CD14-positive monocyte (primary cell): ENCODE measurements at regions not wholly inside any gene's neighbourhood (a gene's known extent, or its start where the extent isn't known, plus 50 kb on each side); places are given as distances from the start of the nearest gene placed in this dataset.

Experiments
- DNase-seq, 3 donors: peaks; one replicate each; pipeline ENCODE4 v3.0.0-alpha.2; 2011 to 2022
- H2AFZ ChIP-seq: 2 replicates; pipeline ENCODE4 v1.6.0; 2012; ENCODE audit warnings: mild to moderate bottlenecking, low read depth, low read length, inconsistent platforms; ENCODE audit not compliant: insufficient read depth, poor library complexity, severe bottlenecking
- H3K27ac ChIP-seq, 2 donors: 1 replicate in 1 of 2; 2 replicates in 1 of 2; pipeline ENCODE4 v1.5.1; 2012 to 2013; ENCODE audit warnings: low read length in 2 of 2, control low read depth in 1 of 2, inconsistent platforms in 1 of 2, low read depth in 1 of 2, mild to moderate bottlenecking in 1 of 2
- H3K27me3 ChIP-seq, 2 donors: one replicate each; pipeline versions ENCODE4 v1.6.0 to v1.6.1; 2011 to 2013; ENCODE audit warnings: low read length in 2 of 2; ENCODE audit not compliant: control insufficient read depth in 2 of 2, insufficient read depth in 2 of 2
- H3K36me3 ChIP-seq, 2 donors: replicated peaks in 1 of 2; 1 replicate in 1 of 2; 2 replicates in 1 of 2; pipeline versions ENCODE4 v1.5.1 to v1.6.1; 2012 to 2013; ENCODE audit warnings: low read length in 2 of 2, control low read depth in 1 of 2, inconsistent platforms in 1 of 2, mild to moderate bottlenecking in 1 of 2; ENCODE audit not compliant: insufficient read depth in 2 of 2, control insufficient read depth in 1 of 2
- H3K4me1 ChIP-seq, 2 donors: 1 replicate in 1 of 2; 2 replicates in 1 of 2; pipeline versions ENCODE4 v1.5.1 to v1.6.1; 2012 to 2013; ENCODE audit warnings: low read length in 2 of 2, control low read depth in 1 of 2, inconsistent platforms in 1 of 2, mild to moderate bottlenecking in 1 of 2, moderate library complexity in 1 of 2; ENCODE audit not compliant: insufficient read depth in 2 of 2, control insufficient read depth in 1 of 2
- H3K4me2 ChIP-seq: replicated peaks from 2 replicates; pipeline ENCODE3; 2012; ENCODE audit warnings: low read length, moderate library complexity, mild to moderate bottlenecking; ENCODE audit not compliant: poor library complexity, severe bottlenecking; ENCODE audit errors: extremely low read depth
- H3K4me3 ChIP-seq, 3 experiments: fragments of 200-600 bp in 1 of 3; sonication (generic) in 1 of 3; replicated peaks in 1 of 3; 1 replicate in 2 of 3; 2 replicates in 1 of 3; pipeline ENCODE4 v1.5.1; 2011 to 2013; ENCODE audit warnings: low read length in 3 of 3, mild to moderate bottlenecking in 3 of 3, control low read depth in 2 of 3, low read depth in 2 of 3, inconsistent platforms in 1 of 3, moderate library complexity in 1 of 3
- H3K79me2 ChIP-seq: 2 replicates; pipeline ENCODE4 v1.6.0; 2012; ENCODE audit warnings: mild to moderate bottlenecking, control low read depth, inconsistent platforms, low read length, moderate library complexity; ENCODE audit not compliant: insufficient read depth
- H3K9ac ChIP-seq: 2 replicates; pipeline ENCODE4 v1.6.0; 2017; ENCODE audit warnings: low read length, mild to moderate bottlenecking; ENCODE audit not compliant: insufficient read depth, poor library complexity, severe bottlenecking
- H3K9me3 ChIP-seq, 2 donors: replicated peaks in 1 of 2; 1 replicate in 1 of 2; 2 replicates in 1 of 2; pipeline versions ENCODE4 v1.5.1 to v1.6.1; 2012 to 2013; ENCODE audit warnings: low read length in 2 of 2, control low read depth in 1 of 2; ENCODE audit not compliant: control insufficient read depth in 1 of 2, insufficient read depth in 1 of 2
- H4K20me1 ChIP-seq: 2 replicates; pipeline ENCODE4 v1.6.0; 2012; ENCODE audit warnings: mild to moderate bottlenecking, low read length, control low read depth, moderate library complexity; ENCODE audit not compliant: insufficient read depth
- H3K27ac Mint-ChIP-seq, 7 donors: one replicate each; pipeline ENCODE4 v1.8.0; 2020; ENCODE audit warnings: mild to moderate bottlenecking in 7 of 7, mixed read lengths in 7 of 7, moderate library complexity in 6 of 7, inconsistent platforms in 2 of 7
- H3K27me3 Mint-ChIP-seq, 3 donors: one replicate each; pipeline ENCODE4 v1.8.0; 2021 to 2022; ENCODE audit warnings: low read depth in 3 of 3, mild to moderate bottlenecking in 3 of 3, mixed read lengths in 3 of 3, moderate library complexity in 3 of 3, inconsistent platforms in 1 of 3
- H3K36me3 Mint-ChIP-seq, 2 donors: one replicate each; pipeline ENCODE4 v1.8.0; 2020; ENCODE audit warnings: mixed read lengths in 2 of 2, inconsistent platforms in 1 of 2, mild to moderate bottlenecking in 1 of 2
- H3K4me1 Mint-ChIP-seq: one replicate; pipeline ENCODE4 v1.8.0; 2020; ENCODE audit warnings: mild to moderate bottlenecking, mixed read lengths
- H3K4me3 Mint-ChIP-seq, 2 donors: one replicate each; pipeline ENCODE4 v1.8.0; 2020; ENCODE audit warnings: mild to moderate bottlenecking in 2 of 2, mixed read lengths in 2 of 2, moderate library complexity in 1 of 2
- H3K9me3 Mint-ChIP-seq, 7 donors: one replicate each; pipeline ENCODE4 v1.8.0; 2020 to 2022; ENCODE audit warnings: mixed read lengths in 7 of 7, mild to moderate bottlenecking in 6 of 7, moderate library complexity in 6 of 7, inconsistent platforms in 2 of 7
- CTCF ChIP-seq: fragments of 200-600 bp; IDR thresholded peaks from one replicate; pipeline ENCODE4 v1.8.0; 2022; ENCODE audit warnings: antibody characterized with exemption, mild to moderate bottlenecking
- WGBS: methylation state at CpG from one replicate; pipeline ENCODE4 v1.1.5; 2013; ENCODE audit warnings: missing lambda C conversion rate; ENCODE audit not compliant: insufficient coverage; 5-methylcytosine and 5-hydroxymethylcytosine counted together
- intact Hi-C, 2 donors: fragments of 100-400 bp; cut with micrococcal nuclease; formaldehyde crosslinking; loops; one replicate each; pipeline versions ENCODE4 v1.15.0 to v1.15.1; 2023

- intact Hi-C loops, result no loop called here
- WGBS, result no CpG with 5 or more reads among the region's 3 CpGs
- Histone ChIP-seq H4K20me1 (no peaks in the 10 kb centered on the region), H3K27ac (no peak overlapping the region), H3K36me3 (no peaks in the 10 kb centered on the region), H3K4me3 (no peak overlapping the region), H3K9ac (no peak overlapping the region), H2AFZ (no peak overlapping the region), H3K4me1 (no peaks in the 10 kb centered on the region), H3K4me2 (no peak overlapping the region), H3K9me3 (no peaks in the 10 kb centered on the region), H3K27me3 (no peaks in the 10 kb centered on the region), H3K79me2 (no peaks in the 10 kb centered on the region)
- Mint-ChIP-seq H3K4me3 (no peak overlapping the region), H3K36me3 (no peaks in the 10 kb centered on the region), H3K9me3 (peaks cover 0 to 2% (median 0%) of the 10 kb centered on the region in 7 donors), H3K27me3 (peaks cover 0 to 3% (median 0%) of the 10 kb centered on the region in 3 donors), H3K27ac (no peak overlapping the region), H3K4me1 (peaks cover 2% of the 10 kb centered on the region)
- no peak for TF ChIP-seq CTCF
- no peak for DNase-seq
These were observed 175.9 kb upstream of the KIF2A start for GRCh38 chr5:62130107-62130506.

GRCh38 chr5:62132276-62132675 is 173.7 kb upstream of the KIF2A start:
- Mint-ChIP-seq H3K27me3 (peaks cover 0 to 4% (median 0%) of the 10 kb centered on the region in 3 donors), H3K36me3 (no peaks in the 10 kb centered on the region), H3K9me3 (peaks cover 0 to 2% (median 0%) of the 10 kb centered on the region in 7 donors), H3K27ac (no peak overlapping the region), H3K4me3 (no peak overlapping the region), H3K4me1 (peaks cover 2% of the 10 kb centered on the region)
- intact Hi-C loops, result no loop called here
- no peaks in the 10 kb centered on the region for H3K27me3 ChIP-seq
- no peak overlapping the region for H3K9ac ChIP-seq
- H3K79me2 ChIP-seq, result no peaks in the 10 kb centered on the region
- H3K4me3 ChIP-seq, result no peak overlapping the region
- H2AFZ ChIP-seq, result no peak overlapping the region
- no peaks in the 10 kb centered on the region for H3K9me3 ChIP-seq
- no CpG with 5 or more reads among the region's 1 CpG for WGBS
- H3K27ac ChIP-seq, result no peak overlapping the region
- no peaks in the 10 kb centered on the region for H4K20me1 ChIP-seq
- no peak for TF ChIP-seq CTCF
- no peaks in the 10 kb centered on the region for H3K4me1 ChIP-seq
- H3K4me2 ChIP-seq, result no peak overlapping the region
- DNase-seq, result no peak
- no peaks in the 10 kb centered on the region for H3K36me3 ChIP-seq
